HG02840 (cell line): ENCODE measurements at regions not wholly inside any gene's neighbourhood (a gene's known extent, or its start where the extent isn't known, plus 50 kb on each side); places are given as distances from the start of the nearest gene placed in this dataset.

ENCODE experiments used
- ATAC-seq: cut with Tn5 transposase; IDR thresholded peaks from one replicate; pipeline ENCODE4 v1.9.1; 2021; ENCODE audit warnings: mild to moderate bottlenecking, moderate library complexity, moderate number of reproducible peaks; ENCODE audit not compliant: unreplicated experiment, low FRiP score

DNA sequence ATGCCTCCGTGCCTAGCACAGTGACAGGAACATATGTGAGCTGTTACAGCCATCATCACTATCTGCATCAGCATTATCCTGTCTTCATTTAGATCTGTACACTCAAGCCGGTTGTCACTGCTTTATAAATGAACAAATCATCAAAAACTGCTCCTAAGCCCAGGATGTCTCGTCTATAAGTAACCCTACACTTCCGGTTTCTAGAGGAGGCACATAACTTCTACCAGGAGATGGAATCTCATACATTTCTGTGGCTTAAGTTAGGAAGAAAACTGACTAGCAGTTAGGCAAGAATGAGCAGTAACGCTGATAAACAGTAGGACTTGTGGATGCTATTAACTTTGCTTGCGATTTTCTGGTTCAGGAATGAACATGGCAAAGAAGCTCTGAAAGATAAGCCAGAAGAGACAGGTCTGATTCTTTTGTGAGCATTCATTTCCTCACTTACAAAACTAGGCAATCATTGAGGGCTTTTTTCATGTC lies 1199.2 kb downstream of the SORCS3 start:
- ATAC-seq, result no peak

DNA sequence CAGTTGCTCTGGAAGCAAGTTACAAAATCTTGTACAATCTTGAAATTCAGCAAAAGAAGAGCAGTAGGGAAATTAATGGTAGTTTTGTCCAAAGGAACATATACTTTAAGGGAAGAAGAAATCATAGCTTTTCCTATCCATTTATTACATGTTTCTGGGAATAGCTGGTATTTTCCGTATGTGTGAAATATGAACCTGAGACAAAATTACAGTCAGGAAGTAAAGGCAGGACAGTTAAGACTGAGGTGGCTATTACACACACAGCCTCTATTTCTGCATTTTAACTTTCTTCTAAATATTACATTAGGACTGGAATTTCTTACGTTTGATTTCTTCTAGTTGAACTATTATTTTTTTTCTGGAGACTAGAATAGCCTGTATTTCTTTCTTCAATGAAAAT lies 1197.3 kb downstream of the SORCS3 start:
- ATAC-seq, result no peak

- ATAC-seq, result no peak
Measured at GRCh38 chr10:105837951-105838350, 1196.9 kb downstream of the SORCS3 start.

DNA sequence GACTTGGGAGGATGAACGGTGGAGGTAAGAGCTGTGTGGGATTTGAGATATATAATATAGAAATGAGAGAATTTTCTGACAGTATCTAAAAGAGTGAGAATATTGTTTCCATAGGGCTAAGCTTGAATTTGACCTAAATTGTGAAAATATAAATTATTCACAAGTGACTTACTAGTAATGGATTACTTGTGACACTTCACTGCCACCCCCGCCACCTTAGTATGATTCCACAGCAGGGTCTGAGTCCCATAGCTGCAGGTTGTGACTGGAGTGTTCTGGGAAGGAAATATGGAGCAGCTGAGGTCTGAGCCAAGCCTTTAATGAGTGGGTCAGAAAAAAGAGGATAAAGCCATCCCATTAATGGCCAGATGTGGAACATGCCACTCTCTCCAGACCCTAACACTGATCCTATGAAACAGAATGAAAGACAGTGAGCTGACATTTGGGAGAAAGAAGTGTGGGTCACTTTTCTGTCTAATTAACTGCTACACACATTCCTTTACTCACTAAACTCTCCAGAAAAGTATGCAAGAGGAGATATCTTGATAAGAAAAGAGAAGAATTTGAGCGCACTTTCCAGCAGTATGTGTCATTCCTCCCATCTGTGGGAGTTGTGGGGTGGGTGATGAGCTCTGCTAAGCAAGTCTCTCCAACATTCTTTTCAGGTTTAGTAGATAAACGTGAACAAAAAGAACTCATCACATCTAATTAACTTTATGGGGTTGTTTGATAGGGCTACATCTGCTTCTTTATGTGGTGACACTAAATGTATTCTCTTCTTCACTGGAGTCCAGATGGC lies 1193.4 kb downstream of the SORCS3 start:
- no peak for ATAC-seq

GRCh38 chr10:105827133-105827532 lies 1186.0 kb downstream of the SORCS3 start:
- ATAC-seq, result no peak

DNA sequence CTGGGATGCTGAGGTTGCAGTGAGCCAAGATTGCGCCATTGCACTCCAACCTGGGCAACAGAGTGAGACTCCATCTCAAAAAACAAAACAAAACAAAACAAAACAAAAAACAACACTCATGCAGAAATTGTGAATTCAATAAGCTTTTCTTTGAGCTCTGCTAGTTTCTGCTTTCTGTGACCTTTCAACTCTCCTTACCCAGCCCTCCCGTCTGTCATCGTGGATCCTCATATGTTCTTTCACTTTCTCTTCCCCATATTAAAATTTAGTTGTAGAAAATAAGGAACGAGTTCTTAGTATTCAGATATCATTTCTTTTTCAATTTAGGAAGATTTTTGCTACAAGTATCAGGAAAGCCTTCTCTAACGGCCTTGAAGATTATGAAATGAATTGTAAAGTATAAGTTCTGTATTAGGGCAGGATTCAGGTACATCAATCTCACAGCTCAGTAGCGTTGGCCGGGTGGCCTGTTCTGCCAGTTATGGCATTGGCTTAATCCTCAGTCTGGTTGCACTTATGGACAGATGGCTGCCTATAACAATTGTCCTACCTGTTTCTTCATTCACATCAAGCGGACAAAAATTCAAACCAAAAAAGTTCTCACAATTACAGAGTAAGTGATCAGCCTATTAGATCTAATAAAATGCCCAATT lies 1167.0 kb downstream of the SORCS3 start:
- no peak for ATAC-seq

GRCh38 chr10:105803206-105803605 lies 1162.1 kb downstream of the SORCS3 start:
- ATAC-seq, result no peak

DNA sequence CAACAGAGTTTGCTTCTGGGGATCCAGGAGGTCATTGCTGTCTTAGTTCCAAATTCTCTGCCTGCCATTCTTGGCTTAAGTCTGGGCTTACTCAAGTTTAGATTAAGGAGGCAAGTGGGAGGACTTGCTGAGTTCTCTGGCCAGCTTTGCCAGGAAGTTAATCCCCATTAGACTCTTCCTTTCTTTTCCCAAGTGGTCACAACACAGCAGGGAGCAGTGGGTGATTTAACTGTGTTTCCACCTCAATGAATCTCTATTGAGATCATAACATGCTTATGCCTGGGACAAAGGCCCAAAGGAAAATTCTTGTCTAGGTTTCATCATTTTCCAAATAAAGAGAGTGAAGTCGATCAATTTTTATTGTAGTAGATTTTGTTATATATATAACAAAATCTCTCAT lies 1159.6 kb downstream of the SORCS3 start:
- no peak for ATAC-seq

DNA sequence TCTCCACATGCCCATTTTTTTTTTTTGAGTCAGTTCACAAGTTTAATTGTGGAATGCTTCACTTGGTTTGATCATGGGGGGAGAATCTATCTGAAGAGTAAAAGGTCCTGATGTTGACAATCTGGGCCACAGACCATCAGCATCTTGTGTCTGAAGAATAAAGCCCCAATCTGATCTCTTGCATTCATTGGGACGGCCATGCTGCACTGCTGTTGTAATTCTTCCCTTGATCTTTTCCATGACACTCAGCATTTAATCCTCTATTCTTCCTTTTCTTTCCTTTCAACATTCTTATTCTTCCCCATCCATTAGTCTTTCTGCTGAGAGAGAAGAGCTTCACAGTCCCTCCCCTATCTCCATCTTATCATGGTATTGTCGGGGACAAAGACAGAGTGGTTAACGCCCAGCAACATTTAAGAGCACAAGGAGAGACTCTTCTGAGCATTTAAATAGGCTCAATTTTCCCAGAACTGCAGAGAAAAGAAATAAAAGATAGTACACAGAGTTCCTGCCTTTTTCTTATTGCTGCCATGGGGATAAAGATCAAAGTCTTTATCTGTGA lies 1157.3 kb downstream of the SORCS3 start:
- ATAC-seq, result no peak

GRCh38 chr10:105797234-105797890 lies 1156.3 kb downstream of the SORCS3 start:
- ATAC-seq, result no peak

- no peak for ATAC-seq
Measured at GRCh38 chr10:105793071-105793470, 1152.0 kb downstream of the SORCS3 start.

DNA sequence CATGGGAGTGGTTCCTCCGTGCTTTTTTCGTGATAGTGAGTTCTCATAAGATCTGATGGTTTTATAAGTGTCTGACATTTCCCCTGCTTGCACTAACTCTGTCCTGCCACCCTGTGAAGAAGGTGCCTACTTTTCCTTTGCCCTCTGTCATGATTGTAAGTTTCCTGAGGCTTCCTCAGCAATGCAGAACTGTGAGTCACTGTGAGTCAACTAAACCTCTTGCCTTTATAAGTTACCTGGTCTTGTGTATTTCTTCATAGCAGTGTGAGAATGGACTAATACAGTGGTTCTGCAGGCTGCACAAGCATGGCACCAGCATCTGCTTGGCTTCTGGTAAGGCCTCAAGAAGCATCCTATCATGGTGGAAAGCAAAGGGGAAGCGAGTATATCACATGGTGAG lies 1144.6 kb downstream of the SORCS3 start:
- ATAC-seq, result no peak

GRCh38 chr10:105783936-105784483 lies 1142.9 kb downstream of the SORCS3 start:
- ATAC-seq, result no peak

DNA sequence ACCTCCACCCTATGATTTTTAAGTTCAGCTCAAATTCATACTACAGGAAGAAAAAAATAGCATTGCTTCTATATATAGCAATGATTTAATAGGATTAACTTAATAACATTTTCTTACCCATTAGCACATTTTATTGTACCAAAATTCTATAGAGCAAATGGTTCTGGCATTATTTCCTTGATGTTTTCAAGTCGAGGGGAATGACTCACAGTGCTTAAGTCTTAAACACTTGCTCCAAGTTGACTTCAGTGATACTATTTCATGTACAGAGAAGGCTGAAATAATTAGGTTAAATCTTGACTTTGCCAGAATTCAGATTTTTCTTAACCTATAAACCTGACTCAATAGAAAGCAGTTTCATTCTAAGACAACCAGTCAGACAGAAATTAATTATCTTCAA lies 1133.8 kb downstream of the SORCS3 start:
- ATAC-seq, result no peak

GRCh38 chr10:105774351-105774750 lies 1133.3 kb downstream of the SORCS3 start:
- ATAC-seq, result no peak

DNA sequence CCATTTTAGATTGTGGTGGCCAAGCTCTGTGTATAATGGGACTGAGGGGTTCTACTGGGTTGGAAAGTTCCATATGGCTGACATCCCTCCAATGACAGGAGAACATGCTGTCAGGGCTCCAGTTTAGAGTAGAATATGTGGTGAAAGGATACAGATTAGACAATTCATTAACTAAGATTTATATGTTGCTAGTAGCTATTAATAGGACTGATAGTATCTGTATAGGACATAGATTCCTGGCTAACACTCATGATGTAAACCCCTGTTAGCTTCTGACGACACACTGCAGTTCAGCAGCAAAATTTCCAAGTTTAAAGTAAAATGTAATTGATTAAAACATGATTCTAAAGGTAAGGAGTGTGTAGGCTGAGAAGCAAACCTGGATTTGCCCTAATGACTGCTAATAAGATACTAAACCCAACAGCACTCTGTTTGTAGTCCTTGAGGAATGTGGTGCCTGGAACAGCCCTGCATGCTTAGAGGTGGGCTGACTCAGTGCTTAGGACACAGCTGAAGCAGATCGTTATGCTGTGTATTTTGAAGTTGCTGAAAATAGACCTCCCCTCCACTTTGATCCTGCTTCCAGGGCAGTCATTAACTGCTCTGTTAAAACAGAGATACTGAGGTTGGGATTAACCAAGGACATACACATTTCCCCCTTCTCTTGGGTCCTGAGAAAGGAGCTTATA lies 1129.6 kb downstream of the SORCS3 start:
- ATAC-seq, result no peak

DNA sequence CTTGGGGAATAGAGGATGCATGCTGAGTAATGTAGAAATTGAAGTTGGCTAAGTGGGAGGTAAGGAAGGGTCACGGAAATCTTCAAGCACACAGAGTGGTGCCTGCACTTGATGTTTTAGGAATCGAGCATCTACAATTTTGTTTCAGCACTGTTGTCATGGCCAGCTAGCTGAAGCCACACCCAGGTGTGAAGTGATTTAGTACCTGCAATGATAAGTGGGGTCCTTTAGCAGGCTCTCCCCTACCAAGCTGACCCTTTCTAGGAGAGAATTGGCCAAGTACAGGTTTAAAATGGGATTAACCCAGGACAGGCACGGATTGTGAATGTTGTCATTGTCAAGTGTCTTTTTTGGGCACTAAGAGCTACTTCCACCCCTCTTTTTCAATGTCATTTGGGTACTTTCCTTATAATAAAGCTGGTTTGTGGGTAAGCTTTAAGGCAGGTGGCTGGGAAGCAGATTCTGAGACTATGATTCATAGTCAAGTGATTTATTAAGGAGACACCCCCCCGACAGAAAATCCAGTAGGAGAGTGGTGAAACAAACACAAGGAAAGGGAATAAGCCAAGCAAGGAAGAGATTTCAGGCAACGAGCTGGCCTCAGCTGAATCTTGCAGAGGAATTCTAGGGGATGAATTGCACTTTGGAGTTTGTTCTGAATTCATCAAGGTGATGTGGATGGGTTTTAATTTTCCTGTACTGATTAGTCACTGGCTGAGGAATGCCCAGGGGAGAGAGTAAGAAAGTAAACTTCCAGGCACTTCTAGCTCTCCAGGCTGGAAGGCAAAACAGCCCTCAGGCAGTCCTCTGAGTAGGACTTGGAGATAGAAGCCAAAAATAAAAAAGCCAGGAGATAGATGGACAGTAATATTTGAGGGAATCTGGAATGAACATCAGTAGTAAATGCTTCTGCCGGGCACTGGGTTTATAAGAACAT lies 1128.4 kb downstream of the SORCS3 start:
- no peak for ATAC-seq

DNA sequence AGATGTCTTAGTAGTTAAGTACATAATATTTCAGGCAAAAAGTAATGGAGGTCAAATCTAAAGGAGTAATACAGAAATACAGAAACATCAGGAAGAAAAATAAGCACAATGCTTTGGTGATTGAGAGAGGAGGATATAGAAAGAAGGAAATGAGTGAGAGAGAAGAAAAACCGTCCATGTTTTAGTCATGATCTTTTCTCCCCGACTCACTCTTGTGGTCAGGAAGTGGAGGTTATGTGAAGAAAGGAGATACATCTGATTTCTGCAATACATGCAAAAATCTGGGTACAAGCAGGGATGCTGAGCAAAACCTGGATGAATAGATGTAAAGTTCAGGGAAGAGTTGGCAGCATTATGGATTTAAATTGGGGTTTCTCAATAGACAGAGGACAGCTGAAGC lies 1122.5 kb downstream of the SORCS3 start:
- no peak for ATAC-seq

GRCh38 chr10:105761576-105762260 lies 1120.6 kb downstream of the SORCS3 start:
- no peak for ATAC-seq
